Coronary artery (tissue), 2 donors: ENCODE measurements at regions not wholly inside any gene's neighbourhood (a gene's known extent, or its start where the extent isn't known, plus 50 kb on each side); places are given as distances from the start of the nearest gene placed in this dataset.

Experiments used
- DNase-seq: peaks from one replicate; pipeline ENCODE4 v3.0.0-alpha.2; 2017; ENCODE audit warnings: low spot score
- H3K27ac ChIP-seq, 2 donors: fragments of 200-600 bp; sonication (generic); one replicate each; pipeline ENCODE4 v1.5.1; 2016 to 2019
- H3K4me3 ChIP-seq: fragments of 200-600 bp; sonication (generic); 2 replicates; pipeline ENCODE4 v1.5.1; 2016; ENCODE audit warnings: mild to moderate bottlenecking, moderate library complexity
- TF ChIP-seq, protein P1 (sequence below): fragments of 200-600 bp; sonication (generic); IDR thresholded peaks from one replicate; pipeline ENCODE4 v1.5.1; 2019; ENCODE audit warnings: antibody characterized with exemption

DNA sequence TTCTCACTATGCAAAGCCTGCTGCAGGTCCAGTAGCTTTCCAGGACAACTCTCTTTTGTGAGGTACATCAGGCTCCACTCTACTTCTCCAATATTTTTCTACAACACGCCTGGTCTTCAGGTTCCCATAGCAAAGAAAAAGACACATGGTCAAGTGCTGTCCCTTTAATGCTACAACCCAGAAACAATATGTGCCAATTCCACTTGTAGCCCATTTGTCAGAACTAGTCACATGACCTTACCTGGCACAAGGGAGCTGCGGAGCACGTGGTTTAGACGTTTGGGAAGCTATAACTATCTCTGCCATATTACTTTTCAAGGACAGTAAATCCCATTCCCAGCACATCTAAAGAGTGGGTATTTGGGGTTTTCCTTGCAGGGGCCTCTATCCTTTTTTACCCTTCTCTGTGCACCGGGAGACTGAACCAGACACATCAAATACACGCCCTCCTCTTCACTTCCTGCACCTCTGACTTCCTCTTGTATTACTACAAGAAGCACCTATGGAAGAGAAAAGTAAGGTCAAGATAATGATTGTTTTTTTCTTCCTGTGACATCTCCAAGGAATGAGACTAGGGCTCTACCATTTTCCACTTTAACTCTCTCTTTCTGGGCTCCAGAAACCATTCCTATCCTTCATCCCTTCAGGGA lies 237.6 kb downstream of the ETS1 start:
- Histone ChIP-seq H3K4me3 (no peak overlapping the region), H3K27ac (no peak overlapping the region)
- no peak for DNase-seq
- TF ChIP-seq, protein P1, sequence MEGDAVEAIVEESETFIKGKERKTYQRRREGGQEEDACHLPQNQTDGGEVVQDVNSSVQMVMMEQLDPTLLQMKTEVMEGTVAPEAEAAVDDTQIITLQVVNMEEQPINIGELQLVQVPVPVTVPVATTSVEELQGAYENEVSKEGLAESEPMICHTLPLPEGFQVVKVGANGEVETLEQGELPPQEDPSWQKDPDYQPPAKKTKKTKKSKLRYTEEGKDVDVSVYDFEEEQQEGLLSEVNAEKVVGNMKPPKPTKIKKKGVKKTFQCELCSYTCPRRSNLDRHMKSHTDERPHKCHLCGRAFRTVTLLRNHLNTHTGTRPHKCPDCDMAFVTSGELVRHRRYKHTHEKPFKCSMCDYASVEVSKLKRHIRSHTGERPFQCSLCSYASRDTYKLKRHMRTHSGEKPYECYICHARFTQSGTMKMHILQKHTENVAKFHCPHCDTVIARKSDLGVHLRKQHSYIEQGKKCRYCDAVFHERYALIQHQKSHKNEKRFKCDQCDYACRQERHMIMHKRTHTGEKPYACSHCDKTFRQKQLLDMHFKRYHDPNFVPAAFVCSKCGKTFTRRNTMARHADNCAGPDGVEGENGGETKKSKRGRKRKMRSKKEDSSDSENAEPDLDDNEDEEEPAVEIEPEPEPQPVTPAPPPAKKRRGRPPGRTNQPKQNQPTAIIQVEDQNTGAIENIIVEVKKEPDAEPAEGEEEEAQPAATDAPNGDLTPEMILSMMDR: no peak

DNA sequence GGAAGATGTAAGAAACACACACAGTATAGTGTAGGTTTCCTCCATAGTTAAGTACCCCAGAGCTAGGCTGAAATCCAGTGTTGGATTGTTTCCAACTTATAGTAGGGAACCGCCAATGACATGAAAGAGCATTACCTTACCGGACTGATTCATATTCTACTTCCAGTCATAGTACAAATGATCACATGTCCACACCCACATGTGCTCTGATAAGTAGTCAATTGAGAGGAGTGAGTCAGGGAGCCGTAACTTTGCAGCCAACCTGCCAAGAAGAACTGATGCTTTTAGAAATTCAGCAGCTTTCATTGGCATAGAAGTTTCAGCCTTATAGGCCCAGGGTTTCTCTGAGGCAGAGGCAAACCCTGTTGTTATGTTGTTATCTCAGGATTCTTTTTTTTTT lies 240.6 kb downstream of the ETS1 start:
- no peak overlapping the region for H3K27ac ChIP-seq
- H3K4me3 ChIP-seq: no peak overlapping the region
- no peak for DNase-seq
- TF ChIP-seq, protein P1: no peak

DNA sequence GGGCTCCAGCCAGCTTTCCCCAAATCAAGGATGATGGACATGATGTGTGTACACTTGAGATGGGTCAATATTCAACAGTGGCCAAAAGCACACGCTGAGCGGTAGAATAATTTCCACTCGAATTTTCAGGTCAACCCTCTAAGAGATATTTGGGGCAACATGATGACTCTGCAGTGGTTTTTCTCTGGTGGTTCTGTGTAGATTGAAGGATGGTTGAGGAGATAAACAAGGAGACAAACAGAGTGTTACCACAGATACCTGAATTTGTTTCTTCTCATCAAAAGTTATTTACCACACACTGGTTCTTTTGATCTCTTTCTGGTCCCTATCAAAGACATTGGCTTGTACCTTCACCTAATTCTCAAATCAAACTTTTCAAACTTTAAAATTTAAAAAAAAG lies 242.0 kb downstream of the ETS1 start:
- TF ChIP-seq, protein P1: no peak
- no peak overlapping the region for H3K27ac ChIP-seq
- no peak overlapping the region for H3K4me3 ChIP-seq
- no peak for DNase-seq

DNA sequence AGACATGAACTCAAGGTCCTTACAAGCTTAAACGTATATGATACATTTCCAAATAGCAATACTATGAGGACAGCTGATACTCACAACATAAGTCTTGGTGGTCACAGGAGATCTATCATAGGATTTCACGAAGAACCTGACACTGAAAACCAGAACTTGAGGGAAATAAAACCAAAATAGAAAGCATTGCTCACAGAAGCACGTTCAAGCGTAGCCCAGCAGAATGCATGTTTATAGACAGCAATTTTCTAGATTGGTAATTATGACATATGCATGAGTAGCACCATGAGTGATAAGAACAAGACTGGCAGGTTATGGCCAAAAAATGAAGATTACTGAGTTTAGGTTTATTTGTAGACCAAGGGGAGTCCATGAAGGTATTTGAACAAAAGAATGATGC lies 243.5 kb downstream of the ETS1 start:
- TF ChIP-seq, protein P1: no peak
- no peak overlapping the region for H3K4me3 ChIP-seq
- DNase-seq: no peak
- H3K27ac ChIP-seq: no peak overlapping the region

DNA sequence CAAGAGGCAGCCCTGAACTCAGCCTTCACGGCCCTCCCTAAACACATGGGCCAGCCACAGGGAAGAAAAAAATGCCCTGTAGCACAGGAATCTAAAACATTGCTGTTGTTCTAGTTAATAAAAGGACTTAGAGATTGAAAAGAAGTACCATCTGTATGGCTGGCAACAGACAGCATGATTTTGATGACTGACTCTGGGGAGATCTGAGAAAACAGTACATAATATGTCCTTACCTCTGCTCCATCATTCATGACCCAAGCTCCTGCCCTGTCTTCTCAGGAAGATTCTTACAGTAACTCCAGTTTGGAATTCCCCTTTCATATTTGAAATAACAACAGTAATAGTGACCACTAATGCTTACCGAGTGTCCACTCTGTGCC lies 244.2 kb downstream of the ETS1 start:
- Histone ChIP-seq H3K4me3 (no peak overlapping the region), H3K27ac (peak overlapping the region in 1 of 2 donors; percentile 25)
- DNase-seq: no peak
- TF ChIP-seq, protein P1: no peak

DNA sequence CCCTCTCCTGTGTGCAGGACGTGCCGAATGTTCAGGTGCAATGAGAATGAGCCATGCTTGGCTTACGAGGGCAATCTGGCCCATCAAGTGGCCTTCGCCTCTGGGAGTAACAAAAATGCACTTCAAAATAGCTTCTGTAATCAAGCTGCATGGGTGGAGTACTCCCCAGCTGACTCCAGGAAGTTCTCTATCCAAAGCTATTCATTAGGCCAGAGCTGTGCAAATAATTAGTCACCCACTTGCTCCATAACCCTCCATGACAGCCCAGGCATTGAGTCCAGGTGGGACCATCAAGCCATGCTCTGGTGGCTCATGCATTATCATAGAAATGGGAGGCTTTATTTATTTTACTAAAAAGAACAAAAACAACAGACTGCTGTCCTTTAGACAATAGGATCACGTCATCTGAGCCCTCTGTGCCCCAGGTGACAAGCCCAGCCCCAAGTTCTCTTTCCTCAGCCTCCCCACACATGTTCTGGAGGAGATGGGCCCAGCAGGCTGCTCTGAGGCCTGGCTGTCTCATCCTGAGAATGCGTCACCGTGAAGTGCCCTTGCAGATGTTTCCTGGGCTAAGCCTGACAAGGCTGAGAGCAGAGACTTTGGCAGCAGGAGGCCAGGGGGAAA lies 244.7 kb downstream of the ETS1 start:
- H3K27ac ChIP-seq: peak overlapping the region in 1 of 2 donors; percentile 25
- no peak for DNase-seq
- TF ChIP-seq, protein P1: no peak
- no peak overlapping the region for H3K4me3 ChIP-seq
